GM12878 (cell line): ENCODE measurements at regions not wholly inside any gene's neighbourhood (a gene's known extent, or its start where the extent isn't known, plus 50 kb on each side); places are given as distances from the start of the nearest gene placed in this dataset.

Experiments
- ATF3 ChIP-seq: IDR thresholded peaks from 2 replicates; pipeline ENCODE4 v1.6.1; 2011; ENCODE audit warnings: low read depth, mild to moderate bottlenecking, low read length, moderate library complexity, borderline replicate concordance; ENCODE audit errors: extremely low read depth
- CTCF ChIP-seq, 3 experiments: IDR thresholded peaks in 2 of 3; conservative IDR thresholded peaks in 1 of 3; 2 replicates each; pipeline ENCODE4 v1.5.1; 2011; ENCODE audit warnings: low read depth in 3 of 3, low read length in 3 of 3, mild to moderate bottlenecking in 3 of 3, control low read depth in 2 of 3, moderate library complexity in 2 of 3, inconsistent platforms in 1 of 3, mixed read lengths in 1 of 3; ENCODE audit not compliant: control insufficient read depth in 2 of 3, insufficient read depth in 1 of 3; ENCODE audit errors: extremely low read depth in 1 of 3
- EP300 ChIP-seq, 2 experiments: fragments of 150-350 bp in 1 of 2; IDR thresholded peaks; 2 replicates each; pipeline ENCODE4 v1.6.1; 2011 to 2012; ENCODE audit warnings: low read depth in 2 of 2, low read length in 2 of 2, borderline replicate concordance in 1 of 2, improper control_type of control experiment in 1 of 2, inconsistent platforms in 1 of 2; ENCODE audit not compliant: control insufficient read depth in 1 of 2
- NRF1 ChIP-seq: conservative IDR thresholded peaks from 2 replicates; pipeline ENCODE4 v1.6.1; 2011; ENCODE audit warnings: mild to moderate bottlenecking, low read depth, low read length, improper control_type of control experiment
- POLR2A ChIP-seq: IDR thresholded peaks from 2 replicates; pipeline ENCODE4 v1.6.1; 2011; ENCODE audit warnings: low read depth, mild to moderate bottlenecking, low read length
- POU2F2 ChIP-seq: IDR thresholded peaks from 3 replicates; pipeline ENCODE4 v1.6.1; 2011; ENCODE audit warnings: low read depth, mild to moderate bottlenecking, low read length, borderline replicate concordance
- TCF7 ChIP-seq: IDR thresholded peaks from 2 replicates; pipeline ENCODE4 v1.6.1; 2014; ENCODE audit warnings: antibody characterized with exemption, borderline replicate concordance

GRCh38 chr13:90276216-90276615 lies 1071.3 kb upstream of the MIR17HG start:
- TF ChIP-seq CTCF (IDR thresholded peaks at IDR 0.05 in 2 of 3, conservative IDR thresholded peaks at IDR 0.05 in 1 of 3; ENCODE audit: control insufficient read depth in 2 of 3, extremely low read depth in 1 of 3, insufficient read depth in 1 of 3, low read depth in 3 of 3, low read length in 3 of 3) (no peak), POU2F2 (no peak), NRF1 (no peak), ATF3 (no peak), TCF7 (no peak), POLR2A (no peak), EP300 (IDR thresholded peaks at IDR 0.05; ENCODE audit: borderline replicate concordance in 1 of 2, control insufficient read depth in 1 of 2, low read depth in 2 of 2, low read length in 2 of 2) (no peak)
